Large intestine (tissue), 3 donors: ENCODE measurements at regions not wholly inside any gene's neighbourhood (a gene's known extent, or its start where the extent isn't known, plus 50 kb on each side); places are given as distances from the start of the nearest gene placed in this dataset.
"Not testable (repeated sequence)": the region's sequence is repeated elsewhere in the genome, so short reads cannot be mapped to it uniquely, and the experiment has no call there.

ENCODE experiments used
- DNase-seq, 2 donors: peaks; one replicate each; pipeline versions ENCODE4 v3.0.0 to v3.0.0-alpha.2; 2013
- H3K27ac ChIP-seq: one replicate; pipeline ENCODE4 v1.5.1; 2013; ENCODE audit warnings: low read length
- H3K27me3 ChIP-seq: 2 replicates; pipeline ENCODE4 v1.6.1; 2013; ENCODE audit warnings: low read length; ENCODE audit not compliant: control insufficient read depth, insufficient read depth
- H3K36me3 ChIP-seq: 2 replicates; pipeline ENCODE4 v1.6.1; 2013; ENCODE audit warnings: low read length; ENCODE audit not compliant: control insufficient read depth, insufficient read depth
- H3K4me1 ChIP-seq: one replicate; pipeline ENCODE4 v1.6.1; 2013; ENCODE audit warnings: low read length; ENCODE audit not compliant: control insufficient read depth, insufficient read depth
- H3K4me3 ChIP-seq: one replicate; pipeline ENCODE4 v1.5.1; 2013; ENCODE audit warnings: low read length
- H3K9me3 ChIP-seq: one replicate; pipeline ENCODE4 v1.6.1; 2013; ENCODE audit warnings: mild to moderate bottlenecking, low read depth, low read length, moderate library complexity; ENCODE audit not compliant: control insufficient read depth
- WGBS: methylation state at CpG from one replicate; pipeline ENCODE4 v1.1.5; 2013; ENCODE audit warnings: low lambda C conversion rate; ENCODE audit not compliant: insufficient coverage; 5-methylcytosine and 5-hydroxymethylcytosine counted together

DNA sequence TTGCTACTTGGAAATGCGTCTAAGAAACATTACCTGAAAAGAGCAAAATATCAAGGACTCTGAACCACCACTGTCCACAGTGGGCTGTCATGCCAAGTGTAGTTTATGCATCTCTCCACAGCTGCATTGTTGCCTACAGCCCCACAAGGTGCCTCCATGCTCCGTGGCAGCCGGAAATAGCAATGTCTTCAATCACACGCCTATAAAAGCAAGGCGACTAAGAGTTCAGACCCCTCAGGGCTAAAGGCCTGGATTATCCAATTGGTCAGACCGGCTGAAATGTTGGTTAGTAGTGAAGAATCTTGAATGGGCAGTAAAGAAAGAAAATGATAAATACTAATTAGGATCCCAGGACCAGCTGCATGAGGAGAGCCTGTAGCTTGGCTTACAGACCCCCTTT, 114.0 kb upstream of the SLC35G4 start:
- WGBS = no CpG with 5 or more reads among the region's 6 CpGs
- Histone ChIP-seq H3K9me3 (no peaks in the 10 kb centered on the region), H3K4me1 (no peaks in the 10 kb centered on the region), H3K27me3 (no peaks in the 10 kb centered on the region), H3K27ac (no peak overlapping the region), H3K4me3 (no peak overlapping the region), H3K36me3 (no peaks in the 10 kb centered on the region)
- DNase-seq = no peak

DNA sequence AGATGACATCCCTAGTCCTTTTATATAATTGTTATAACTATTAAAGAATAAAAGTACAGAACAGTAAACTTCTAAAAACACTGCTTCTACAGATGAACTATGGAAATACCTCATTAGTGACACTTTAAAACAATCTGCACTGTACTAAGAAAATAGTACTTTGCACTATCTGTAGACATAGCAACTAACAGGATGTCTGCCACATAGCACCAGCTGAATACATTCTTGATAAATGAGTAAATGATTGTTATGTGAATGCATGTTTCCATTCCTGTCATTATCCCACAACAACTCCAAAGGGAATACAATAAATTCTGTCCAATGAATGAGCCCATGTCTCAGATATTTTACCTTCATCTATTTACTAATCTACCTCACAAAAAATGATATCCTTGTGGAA, 115.3 kb upstream of the SLC35G4 start:
- Histone ChIP-seq H3K36me3 (no peaks in the 10 kb centered on the region), H3K9me3 (no peaks in the 10 kb centered on the region), H3K27me3 (no peaks in the 10 kb centered on the region), H3K4me1 (no peaks in the 10 kb centered on the region), H3K27ac (no peak overlapping the region), H3K4me3 (no peak overlapping the region)
- no peak for DNase-seq

DNA sequence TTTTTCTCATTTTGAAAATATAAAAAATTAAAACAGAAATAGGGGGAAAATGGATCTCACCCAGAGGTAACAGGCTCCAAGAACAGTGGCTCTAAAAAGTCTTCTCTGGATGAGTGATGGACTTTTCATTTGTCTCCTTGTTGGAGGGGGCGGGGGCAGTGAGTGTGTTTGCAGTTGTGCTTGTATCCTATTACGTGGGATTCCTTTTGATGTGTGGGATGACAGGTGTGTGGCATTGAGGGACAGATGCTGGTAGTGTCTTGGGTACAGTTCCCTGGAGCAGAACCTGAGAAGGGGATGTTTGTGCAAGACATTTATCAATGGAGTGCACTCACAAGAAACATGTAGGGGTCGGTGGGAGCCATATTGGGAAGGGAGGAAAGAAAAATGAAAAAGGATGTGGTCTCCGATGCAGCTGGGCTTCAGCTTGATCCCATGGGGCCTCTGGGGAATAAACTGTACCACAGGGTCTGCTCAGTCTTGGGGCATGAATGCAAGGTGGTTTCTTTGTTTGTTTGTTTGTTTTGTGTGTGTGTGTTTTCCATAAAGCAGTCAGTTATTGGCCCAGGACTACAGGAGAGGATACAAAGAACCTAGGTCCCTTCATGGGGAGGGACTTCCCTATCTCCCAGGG, 120.0 kb upstream of the SLC35G4 start:
- no peak overlapping the region for H3K27ac ChIP-seq
- H3K27me3 ChIP-seq = no peaks in the 10 kb centered on the region
- H3K4me1 ChIP-seq = no peaks in the 10 kb centered on the region
- no peaks in the 10 kb centered on the region for H3K36me3 ChIP-seq
- no peaks in the 10 kb centered on the region for H3K9me3 ChIP-seq
- no CpG with 5 or more reads among the region's 4 CpGs for WGBS
- H3K4me3 ChIP-seq = no peak overlapping the region
- DNase-seq = no peak

DNA sequence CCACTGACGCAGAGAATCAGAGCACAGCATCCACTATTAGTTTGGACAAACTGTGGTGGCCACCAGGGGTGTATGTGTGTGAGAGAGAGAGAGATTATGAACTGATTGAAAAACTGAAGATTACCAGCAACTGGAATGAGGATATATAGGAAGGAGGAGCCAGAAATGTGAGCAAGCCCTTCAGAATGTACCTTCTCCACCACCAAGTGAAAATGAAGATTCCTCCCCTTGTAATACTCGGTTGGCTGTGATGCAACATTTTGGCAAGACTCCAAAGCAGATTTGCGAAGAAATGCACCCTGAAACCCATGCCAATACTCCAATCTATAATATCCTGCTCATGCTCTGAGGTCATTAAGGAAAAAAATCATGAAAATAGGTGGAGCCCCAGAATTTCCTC, 121.2 kb upstream of the SLC35G4 start:
- no peaks in the 10 kb centered on the region for H3K9me3 ChIP-seq
- DNase-seq = no peak
- WGBS = no CpG with 5 or more reads among the region's 3 CpGs
- no peaks in the 10 kb centered on the region for H3K4me1 ChIP-seq
- H3K27ac ChIP-seq = no peak overlapping the region
- no peaks in the 10 kb centered on the region for H3K27me3 ChIP-seq
- H3K4me3 ChIP-seq = no peak overlapping the region
- H3K36me3 ChIP-seq = no peaks in the 10 kb centered on the region

DNA sequence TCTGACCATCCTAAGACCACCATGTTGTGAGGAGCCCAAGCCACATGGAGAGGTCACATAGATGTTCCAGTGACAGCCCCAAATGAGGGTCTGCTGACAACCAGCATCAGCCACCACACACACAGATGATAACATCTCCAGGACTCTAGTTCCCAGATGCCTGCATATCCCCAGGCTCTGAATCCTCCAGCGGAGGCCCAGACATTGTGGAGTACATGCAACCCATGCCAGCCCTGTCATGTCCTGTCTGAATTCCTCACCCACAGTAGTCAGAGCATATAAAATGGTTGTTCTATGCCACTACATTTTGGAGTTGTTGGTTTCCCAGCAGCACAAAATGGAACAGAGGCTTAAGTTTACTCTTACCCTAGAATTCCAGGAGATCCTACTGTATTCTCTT, 122.0 kb upstream of the SLC35G4 start:
- no peaks in the 10 kb centered on the region for H3K36me3 ChIP-seq
- no CpG with 5 or more reads among the region's 1 CpG for WGBS
- no peak overlapping the region for H3K27ac ChIP-seq
- DNase-seq = no peak
- no peaks in the 10 kb centered on the region for H3K4me1 ChIP-seq
- H3K27me3 ChIP-seq = no peaks in the 10 kb centered on the region
- no peaks in the 10 kb centered on the region for H3K9me3 ChIP-seq
- H3K4me3 ChIP-seq = no peak overlapping the region

DNA sequence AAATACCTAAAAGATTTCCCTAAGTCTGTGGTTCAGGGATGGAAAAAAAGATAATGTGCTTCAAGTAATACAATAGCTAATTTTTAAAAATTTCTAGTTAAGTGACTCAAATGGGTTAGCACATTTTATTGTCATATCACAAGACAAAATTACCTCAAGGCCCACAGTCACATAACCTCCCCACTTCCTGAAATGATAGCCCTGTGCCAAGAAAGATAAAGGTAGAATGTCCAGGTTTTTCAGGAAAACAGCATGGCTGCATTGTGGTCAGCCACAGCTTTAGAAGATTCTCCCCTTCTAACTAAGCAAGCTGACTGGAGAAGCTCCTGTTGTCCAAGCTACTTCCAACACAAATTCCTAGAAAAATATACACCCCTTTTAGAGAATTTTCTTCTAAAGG, 127.1 kb upstream of the SLC35G4 start:
- no peaks in the 10 kb centered on the region for H3K4me1 ChIP-seq
- H3K4me3 ChIP-seq = no peak overlapping the region
- no peaks in the 10 kb centered on the region for H3K9me3 ChIP-seq
- no peaks in the 10 kb centered on the region for H3K27me3 ChIP-seq
- DNase-seq = no peak
- no peaks in the 10 kb centered on the region for H3K36me3 ChIP-seq
- H3K27ac ChIP-seq = no peak overlapping the region

DNA sequence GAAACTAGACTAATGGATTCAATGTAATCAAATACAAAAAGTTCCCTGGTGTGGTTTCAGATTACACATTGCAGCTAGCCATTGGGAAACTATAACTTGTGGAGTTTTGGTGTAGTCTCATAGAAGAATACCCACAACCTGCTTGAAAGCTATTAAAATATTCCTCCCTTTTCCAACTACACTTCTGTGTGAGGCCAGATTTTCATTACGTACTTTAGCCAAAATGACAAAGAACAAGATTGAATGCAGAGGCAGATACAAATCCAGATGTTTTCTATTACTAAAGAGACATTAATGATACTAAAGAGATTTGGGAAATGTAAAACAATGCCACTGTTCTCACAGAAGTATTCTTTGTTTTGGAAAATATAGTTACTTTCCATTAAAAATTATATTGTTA, 128.7 kb upstream of the SLC35G4 start:
- H3K27ac ChIP-seq = no peak overlapping the region
- no peaks in the 10 kb centered on the region for H3K4me1 ChIP-seq
- H3K27me3 ChIP-seq = no peaks in the 10 kb centered on the region
- no peaks in the 10 kb centered on the region for H3K9me3 ChIP-seq
- H3K36me3 ChIP-seq = no peaks in the 10 kb centered on the region
- DNase-seq = no peak
- WGBS = 80% methylated on average over 1 of the region's 1 CpG
- H3K4me3 ChIP-seq = no peak overlapping the region

DNA sequence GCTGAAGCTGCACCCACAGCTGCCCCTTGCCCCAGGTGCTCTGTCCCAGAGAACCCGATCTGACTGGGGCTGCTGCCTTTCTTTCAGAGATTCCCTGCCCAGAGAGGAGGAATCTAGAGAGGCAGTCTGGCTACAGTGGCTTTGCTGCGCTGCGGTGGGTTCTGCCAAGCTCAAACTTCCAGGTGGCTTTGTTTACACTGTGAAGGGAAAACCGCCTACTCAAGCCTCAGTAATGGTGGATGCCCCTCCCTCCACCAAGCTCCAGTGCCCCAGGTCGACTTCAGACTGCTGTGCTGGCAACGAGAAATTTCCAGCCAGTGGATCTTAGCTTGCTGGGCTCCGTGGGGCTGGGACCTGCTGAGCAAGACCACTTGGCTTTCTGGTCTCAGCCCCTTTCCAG, 130.4 kb upstream of the SLC35G4 start:
- no CpG with 5 or more reads among the region's 7 CpGs for WGBS

DNA sequence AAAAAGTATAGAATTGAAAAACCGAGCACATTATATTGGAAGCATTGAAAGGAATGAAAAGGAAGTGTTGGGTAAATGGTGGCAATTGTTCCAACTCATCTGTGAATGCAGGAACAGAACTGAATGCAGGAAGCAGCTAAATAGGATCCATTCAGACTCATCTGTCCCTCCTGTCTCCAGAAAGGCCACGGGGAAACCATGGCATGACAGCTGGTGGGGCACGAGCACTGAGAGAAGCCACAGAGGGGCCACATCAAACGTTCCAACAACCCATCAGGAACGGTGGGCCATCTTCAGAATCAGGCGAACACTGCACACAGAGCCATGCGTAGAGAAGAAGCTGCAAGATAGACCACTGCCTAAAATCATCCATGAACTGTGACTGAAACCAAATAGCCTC, 138.5 kb upstream of the SLC35G4 start:
- no peaks in the 10 kb centered on the region for H3K4me1 ChIP-seq
- no CpG with 5 or more reads among the region's 7 CpGs for WGBS
- no peaks in the 10 kb centered on the region for H3K9me3 ChIP-seq
- H3K4me3 ChIP-seq = no peak overlapping the region
- H3K27me3 ChIP-seq = no peaks in the 10 kb centered on the region
- no peaks in the 10 kb centered on the region for H3K36me3 ChIP-seq
- DNase-seq = no peak
- H3K27ac ChIP-seq = no peak overlapping the region

More for the DNA sequence above, 130.4 kb upstream of the SLC35G4 start:
- not testable (repeated sequence) for H3K36me3 ChIP-seq, H3K27ac ChIP-seq, H3K9me3 ChIP-seq, H3K4me1 ChIP-seq, DNase-seq, H3K27me3 ChIP-seq, H3K4me3 ChIP-seq

DNA sequence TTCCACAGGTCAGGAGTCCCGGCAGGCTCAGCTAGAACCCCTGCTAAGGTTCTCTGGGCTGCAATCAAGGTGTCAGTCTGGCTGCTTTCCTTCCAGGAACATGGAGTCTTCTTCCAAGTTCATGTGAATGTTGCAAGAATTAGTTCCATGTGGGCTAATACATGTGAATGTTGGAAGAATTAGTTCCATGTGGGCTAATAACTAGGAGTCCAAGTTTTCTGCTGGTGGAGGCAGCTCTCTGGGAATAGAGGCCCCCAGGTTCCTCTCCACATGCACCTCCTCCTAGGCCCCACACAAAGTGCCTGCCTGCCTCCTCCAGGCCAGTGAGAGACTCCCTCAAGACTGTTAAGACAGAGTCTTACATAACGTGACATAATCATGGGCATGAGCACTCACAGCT, 140.8 kb upstream of the SLC35G4 start:
- Histone ChIP-seq H3K27ac (no peak overlapping the region), H3K27me3 (no peaks in the 10 kb centered on the region), H3K4me3 (no peak overlapping the region), H3K9me3 (no peaks in the 10 kb centered on the region), H3K36me3 (no peaks in the 10 kb centered on the region), H3K4me1 (no peaks in the 10 kb centered on the region)
- DNase-seq = no peak
- no CpG with 5 or more reads among the region's 2 CpGs for WGBS

DNA sequence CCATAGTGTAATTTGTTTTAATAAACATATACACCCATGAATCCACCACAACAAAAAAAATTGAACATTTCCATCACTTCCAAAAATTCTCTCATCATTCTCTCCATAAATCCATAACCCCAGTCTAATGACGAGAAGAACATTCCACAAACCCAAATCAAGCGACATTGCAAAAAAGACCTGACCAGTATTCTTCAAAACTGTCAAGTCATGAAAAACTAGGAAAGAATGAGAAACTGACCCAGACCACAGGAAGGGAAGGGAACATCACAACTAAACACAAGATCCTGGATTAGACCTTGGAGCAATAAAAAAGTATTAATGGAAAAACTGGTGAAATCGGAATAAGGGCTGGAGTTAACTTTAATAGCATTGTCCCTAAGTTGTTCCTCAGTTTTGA, 141.3 kb upstream of the SLC35G4 start:
- Histone ChIP-seq H3K27me3 (no peaks in the 10 kb centered on the region), H3K27ac (no peak overlapping the region), H3K9me3 (no peaks in the 10 kb centered on the region), H3K4me3 (no peak overlapping the region), H3K4me1 (no peaks in the 10 kb centered on the region), H3K36me3 (no peaks in the 10 kb centered on the region)
- no peak for DNase-seq
- WGBS = 90% methylated on average over 2 of the region's 3 CpGs
